K562 (cell line): ENCODE measurements at regions not wholly inside any gene's neighbourhood (a gene's known extent, or its start where the extent isn't known, plus 50 kb on each side); places are given as distances from the start of the nearest gene placed in this dataset.

Experiments
- ARID2 ChIP-seq: fragments of 450-650 bp; IDR thresholded peaks from 2 replicates; pipeline ENCODE4 v1.6.1; 2017; ENCODE audit warnings: antibody characterized with exemption, mild to moderate bottlenecking
- CCNT2 ChIP-seq: IDR thresholded peaks from 2 replicates; pipeline ENCODE4 v1.6.1; 2011; ENCODE audit warnings: borderline replicate concordance, low read depth, mild to moderate bottlenecking, moderate library complexity, mixed read lengths, low read length; ENCODE audit not compliant: insufficient read length; ENCODE audit errors: extremely low read depth
- POLR2A ChIP-seq: fragments of 450-650 bp; conservative IDR thresholded peaks from 2 replicates; pipeline ENCODE4 v1.6.1; 2016
- RBM14 ChIP-seq: fragments of 200-400 bp; formaldehyde crosslinking; IDR thresholded peaks from 2 replicates; pipeline ENCODE4 v1.6.1; 2018; ENCODE audit warnings: low read depth, mild to moderate bottlenecking, low read length, moderate library complexity, borderline replicate concordance; ENCODE audit not compliant: insufficient read depth
- TF ChIP-seq, protein P1 (sequence below): sonication (generic); formaldehyde crosslinking; IDR thresholded peaks from 2 replicates; pipeline ENCODE4 v1.8.0; 2022; ENCODE audit warnings: mild to moderate bottlenecking, missing genetic modification reagents
- TF ChIP-seq, protein P2 (sequence below): fragments of 450-650 bp; IDR thresholded peaks from 2 replicates; pipeline ENCODE4 v1.6.1; 2016; ENCODE audit warnings: antibody characterized with exemption
- TF ChIP-seq, protein P3 (sequence below): fragments of 450-650 bp; conservative IDR thresholded peaks from 2 replicates; pipeline ENCODE4 v1.6.1; 2016; ENCODE audit warnings: missing genetic modification characterization, low read depth, mild to moderate bottlenecking, missing compliant biosample characterization, moderate library complexity
- TF ChIP-seq, protein P4 (sequence below): fragments of 250-450 bp; sonication (Bioruptor Pico); IDR thresholded peaks from 2 replicates; pipeline ENCODE4 v1.8.0; 2022; ENCODE audit warnings: moderate library complexity, mild to moderate bottlenecking, inconsistent platforms
- TF ChIP-seq, protein P5 (sequence below), 2 experiments: fragments of 450-650 bp in 1 of 2; sonication (generic) in 1 of 2; formaldehyde crosslinking in 1 of 2; IDR thresholded peaks; 2 replicates each; pipeline versions ENCODE4 v1.7.1 to v1.9.0; 2016 to 2022; ENCODE audit warnings: inconsistent platforms in 1 of 2, mild to moderate bottlenecking in 1 of 2, missing genetic modification reagents in 1 of 2

DNA sequence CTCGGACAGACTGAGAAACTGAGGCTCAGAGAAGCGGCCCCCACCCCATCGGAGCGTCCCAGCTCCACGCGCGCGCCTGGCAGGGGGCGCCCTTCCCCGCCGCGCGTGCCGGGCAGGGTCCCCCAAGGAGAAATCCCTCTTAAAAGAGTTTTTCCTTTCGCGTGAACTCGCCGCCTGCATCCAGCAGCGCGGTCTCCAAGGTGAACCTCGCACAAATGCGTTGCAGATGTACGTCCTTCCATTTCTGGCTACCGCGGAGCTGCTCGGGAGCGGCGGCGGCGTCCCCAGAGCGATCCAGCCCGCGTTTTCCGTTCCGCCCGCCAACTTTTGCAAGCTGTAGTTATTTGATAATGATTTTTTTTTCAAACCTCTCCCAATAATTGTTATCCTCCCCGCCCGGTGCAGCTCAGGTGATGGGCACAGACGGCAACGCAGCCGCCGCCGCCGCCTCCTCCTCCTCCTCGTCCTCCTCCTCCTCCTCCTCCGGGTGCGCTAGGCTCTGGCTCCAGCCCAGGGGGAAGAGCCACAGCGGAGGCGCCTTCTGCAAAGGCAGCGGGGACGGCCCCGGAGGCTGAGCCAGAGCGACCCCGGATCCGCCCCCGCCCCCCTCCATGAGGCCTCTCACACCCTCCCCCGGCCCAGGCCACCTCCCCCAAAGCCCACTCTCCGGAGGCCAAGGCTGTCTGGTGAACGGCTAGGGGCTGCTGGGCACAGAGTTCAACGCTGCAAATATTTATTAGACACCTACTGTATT lies 74.0 kb upstream of the CUX1 start (continued):
- TF ChIP-seq CCNT2: peak; percentile 51
- TF ChIP-seq, protein P1, sequence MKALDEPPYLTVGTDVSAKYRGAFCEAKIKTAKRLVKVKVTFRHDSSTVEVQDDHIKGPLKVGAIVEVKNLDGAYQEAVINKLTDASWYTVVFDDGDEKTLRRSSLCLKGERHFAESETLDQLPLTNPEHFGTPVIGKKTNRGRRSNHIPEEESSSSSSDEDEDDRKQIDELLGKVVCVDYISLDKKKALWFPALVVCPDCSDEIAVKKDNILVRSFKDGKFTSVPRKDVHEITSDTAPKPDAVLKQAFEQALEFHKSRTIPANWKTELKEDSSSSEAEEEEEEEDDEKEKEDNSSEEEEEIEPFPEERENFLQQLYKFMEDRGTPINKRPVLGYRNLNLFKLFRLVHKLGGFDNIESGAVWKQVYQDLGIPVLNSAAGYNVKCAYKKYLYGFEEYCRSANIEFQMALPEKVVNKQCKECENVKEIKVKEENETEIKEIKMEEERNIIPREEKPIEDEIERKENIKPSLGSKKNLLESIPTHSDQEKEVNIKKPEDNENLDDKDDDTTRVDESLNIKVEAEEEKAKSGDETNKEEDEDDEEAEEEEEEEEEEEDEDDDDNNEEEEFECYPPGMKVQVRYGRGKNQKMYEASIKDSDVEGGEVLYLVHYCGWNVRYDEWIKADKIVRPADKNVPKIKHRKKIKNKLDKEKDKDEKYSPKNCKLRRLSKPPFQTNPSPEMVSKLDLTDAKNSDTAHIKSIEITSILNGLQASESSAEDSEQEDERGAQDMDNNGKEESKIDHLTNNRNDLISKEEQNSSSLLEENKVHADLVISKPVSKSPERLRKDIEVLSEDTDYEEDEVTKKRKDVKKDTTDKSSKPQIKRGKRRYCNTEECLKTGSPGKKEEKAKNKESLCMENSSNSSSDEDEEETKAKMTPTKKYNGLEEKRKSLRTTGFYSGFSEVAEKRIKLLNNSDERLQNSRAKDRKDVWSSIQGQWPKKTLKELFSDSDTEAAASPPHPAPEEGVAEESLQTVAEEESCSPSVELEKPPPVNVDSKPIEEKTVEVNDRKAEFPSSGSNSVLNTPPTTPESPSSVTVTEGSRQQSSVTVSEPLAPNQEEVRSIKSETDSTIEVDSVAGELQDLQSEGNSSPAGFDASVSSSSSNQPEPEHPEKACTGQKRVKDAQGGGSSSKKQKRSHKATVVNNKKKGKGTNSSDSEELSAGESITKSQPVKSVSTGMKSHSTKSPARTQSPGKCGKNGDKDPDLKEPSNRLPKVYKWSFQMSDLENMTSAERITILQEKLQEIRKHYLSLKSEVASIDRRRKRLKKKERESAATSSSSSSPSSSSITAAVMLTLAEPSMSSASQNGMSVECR: no peak
- TF ChIP-seq, protein P2, sequence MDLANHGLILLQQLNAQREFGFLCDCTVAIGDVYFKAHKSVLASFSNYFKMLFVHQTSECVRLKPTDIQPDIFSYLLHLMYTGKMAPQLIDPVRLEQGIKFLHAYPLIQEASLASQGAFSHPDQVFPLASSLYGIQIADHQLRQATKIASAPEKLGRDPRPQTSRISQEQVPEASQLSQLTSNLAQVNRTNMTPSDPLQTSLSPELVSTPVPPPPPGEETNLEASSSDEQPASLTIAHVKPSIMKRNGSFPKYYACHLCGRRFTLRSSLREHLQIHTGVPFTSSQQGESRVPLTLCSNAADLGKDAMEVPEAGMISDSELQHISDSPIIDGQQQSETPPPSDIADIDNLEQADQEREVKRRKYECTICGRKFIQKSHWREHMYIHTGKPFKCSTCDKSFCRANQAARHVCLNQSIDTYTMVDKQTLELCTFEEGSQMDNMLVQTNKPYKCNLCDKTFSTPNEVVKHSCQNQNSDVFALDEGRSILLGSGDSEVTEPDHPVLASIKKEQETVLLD: 0 out of 2 replicates have a peak, but pooled peaks have one; percentile 63
- TF ChIP-seq, protein P3, sequence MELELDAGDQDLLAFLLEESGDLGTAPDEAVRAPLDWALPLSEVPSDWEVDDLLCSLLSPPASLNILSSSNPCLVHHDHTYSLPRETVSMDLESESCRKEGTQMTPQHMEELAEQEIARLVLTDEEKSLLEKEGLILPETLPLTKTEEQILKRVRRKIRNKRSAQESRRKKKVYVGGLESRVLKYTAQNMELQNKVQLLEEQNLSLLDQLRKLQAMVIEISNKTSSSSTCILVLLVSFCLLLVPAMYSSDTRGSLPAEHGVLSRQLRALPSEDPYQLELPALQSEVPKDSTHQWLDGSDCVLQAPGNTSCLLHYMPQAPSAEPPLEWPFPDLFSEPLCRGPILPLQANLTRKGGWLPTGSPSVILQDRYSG (tag): no peak
- TF ChIP-seq, protein P4, sequence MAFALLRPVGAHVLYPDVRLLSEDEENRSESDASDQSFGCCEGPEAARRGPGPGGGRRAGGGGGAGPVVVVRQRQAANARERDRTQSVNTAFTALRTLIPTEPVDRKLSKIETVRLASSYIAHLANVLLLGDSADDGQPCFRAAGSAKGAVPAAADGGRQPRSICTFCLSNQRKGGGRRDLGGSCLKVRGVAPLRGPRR (CRISPR knock-in tag): no peak
- 0 out of 2 replicates have a peak, but pooled peaks have one; percentile 26 for TF ChIP-seq RBM14
- TF ChIP-seq ARID2: no peak
- TF ChIP-seq, protein P5, sequence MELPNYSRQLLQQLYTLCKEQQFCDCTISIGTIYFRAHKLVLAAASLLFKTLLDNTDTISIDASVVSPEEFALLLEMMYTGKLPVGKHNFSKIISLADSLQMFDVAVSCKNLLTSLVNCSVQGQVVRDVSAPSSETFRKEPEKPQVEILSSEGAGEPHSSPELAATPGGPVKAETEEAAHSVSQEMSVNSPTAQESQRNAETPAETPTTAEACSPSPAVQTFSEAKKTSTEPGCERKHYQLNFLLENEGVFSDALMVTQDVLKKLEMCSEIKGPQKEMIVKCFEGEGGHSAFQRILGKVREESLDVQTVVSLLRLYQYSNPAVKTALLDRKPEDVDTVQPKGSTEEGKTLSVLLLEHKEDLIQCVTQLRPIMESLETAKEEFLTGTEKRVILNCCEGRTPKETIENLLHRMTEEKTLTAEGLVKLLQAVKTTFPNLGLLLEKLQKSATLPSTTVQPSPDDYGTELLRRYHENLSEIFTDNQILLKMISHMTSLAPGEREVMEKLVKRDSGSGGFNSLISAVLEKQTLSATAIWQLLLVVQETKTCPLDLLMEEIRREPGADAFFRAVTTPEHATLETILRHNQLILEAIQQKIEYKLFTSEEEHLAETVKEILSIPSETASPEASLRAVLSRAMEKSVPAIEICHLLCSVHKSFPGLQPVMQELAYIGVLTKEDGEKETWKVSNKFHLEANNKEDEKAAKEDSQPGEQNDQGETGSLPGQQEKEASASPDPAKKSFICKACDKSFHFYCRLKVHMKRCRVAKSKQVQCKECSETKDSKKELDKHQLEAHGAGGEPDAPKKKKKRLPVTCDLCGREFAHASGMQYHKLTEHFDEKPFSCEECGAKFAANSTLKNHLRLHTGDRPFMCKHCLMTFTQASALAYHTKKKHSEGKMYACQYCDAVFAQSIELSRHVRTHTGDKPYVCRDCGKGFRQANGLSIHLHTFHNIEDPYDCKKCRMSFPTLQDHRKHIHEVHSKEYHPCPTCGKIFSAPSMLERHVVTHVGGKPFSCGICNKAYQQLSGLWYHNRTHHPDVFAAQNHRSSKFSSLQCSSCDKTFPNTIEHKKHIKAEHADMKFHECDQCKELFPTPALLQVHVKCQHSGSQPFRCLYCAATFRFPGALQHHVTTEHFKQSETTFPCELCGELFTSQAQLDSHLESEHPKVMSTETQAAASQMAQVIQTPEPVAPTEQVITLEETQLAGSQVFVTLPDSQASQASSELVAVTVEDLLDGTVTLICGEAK (IDR thresholded peaks at IDR 0.05): peak; percentile 24; the same call in 1 of the 2 replicates
- TF ChIP-seq, protein P5 (CRISPR knock-in tag; IDR thresholded peaks at IDR 0.05): no peak
- TF ChIP-seq POLR2A: no peak
